GM18519 (cell line): ENCODE measurements at regions not wholly inside any gene's neighbourhood (a gene's known extent, or its start where the extent isn't known, plus 50 kb on each side); places are given as distances from the start of the nearest gene placed in this dataset.

Source experiments
- ATAC-seq: cut with Tn5 transposase; IDR thresholded peaks from one replicate; pipeline ENCODE4 v1.9.1; 2021; ENCODE audit warnings: mild to moderate bottlenecking, moderate library complexity; ENCODE audit not compliant: unreplicated experiment, low FRiP score

- no peak for ATAC-seq
These were observed 116.8 kb upstream of the MEIS1 start for GRCh38 chr2:66318009-66318561.

- no peak for ATAC-seq
These were observed 117.5 kb upstream of the MEIS1 start for GRCh38 chr2:66317268-66317890.

GRCh38 chr2:66306483-66306882, 128.4 kb upstream of the MEIS1 start:
- ATAC-seq = no peak

- ATAC-seq = no peak
These were observed 129.2 kb upstream of the MEIS1 start for GRCh38 chr2:66305718-66306117.

- no peak for ATAC-seq
These were observed 131.5 kb upstream of the MEIS1 start for GRCh38 chr2:66303471-66303870.

- ATAC-seq = no peak
These were observed 133.2 kb upstream of the MEIS1 start for GRCh38 chr2:66301767-66302140.

- ATAC-seq = no peak
These were observed 133.7 kb upstream of the MEIS1 start for GRCh38 chr2:66301022-66301766.

GRCh38 chr2:66283787-66284186, 151.1 kb upstream of the MEIS1 start:
- ATAC-seq = no peak

GRCh38 chr2:66281980-66282379, 152.9 kb upstream of the MEIS1 start:
- no peak for ATAC-seq

- no peak for ATAC-seq
These were observed 155.9 kb upstream of the MEIS1 start for GRCh38 chr2:66279024-66279423.

- ATAC-seq = no peak
These were observed 158.9 kb upstream of the MEIS1 start for GRCh38 chr2:66275984-66276383.

GRCh38 chr2:66273933-66274490, 160.9 kb upstream of the MEIS1 start:
- ATAC-seq = no peak

- ATAC-seq = no peak
These were observed 162.2 kb upstream of the MEIS1 start for GRCh38 chr2:66272751-66273150.

GRCh38 chr2:66271777-66272176, 163.1 kb upstream of the MEIS1 start:
- ATAC-seq = no peak

- no peak for ATAC-seq
These were observed 164.7 kb upstream of the MEIS1 start for GRCh38 chr2:66270247-66270646.

- ATAC-seq = no peak
These were observed 165.8 kb upstream of the MEIS1 start for GRCh38 chr2:66269166-66269565.

GRCh38 chr2:66268756-66269155, 166.2 kb upstream of the MEIS1 start:
- ATAC-seq = no peak

GRCh38 chr2:66264354-66264753, 170.6 kb upstream of the MEIS1 start:
- no peak for ATAC-seq

GRCh38 chr2:66255867-66256266, 179.1 kb upstream of the MEIS1 start:
- ATAC-seq = no peak

- no peak for ATAC-seq
These were observed 179.8 kb upstream of the MEIS1 start for GRCh38 chr2:66255136-66255535.

- no peak for ATAC-seq
These were observed 181.9 kb upstream of the MEIS1 start for GRCh38 chr2:66253066-66253465.

GRCh38 chr2:66252109-66252508, 182.8 kb upstream of the MEIS1 start:
- no peak for ATAC-seq
